GM13976 (cell line): ENCODE measurements at regions not wholly inside any gene's neighbourhood (a gene's known extent, or its start where the extent isn't known, plus 50 kb on each side); places are given as distances from the start of the nearest gene placed in this dataset.

Source experiments
- DNase-seq: peaks from one replicate; pipeline ENCODE4 v3.0.0; 2012; ENCODE audit warnings: low spot score
- in situ Hi-C: fragments of 300-500 bp; cut with MboI; formaldehyde crosslinking; loops from one replicate; pipeline ENCODE4 v1.12.0; 2022; ENCODE audit warnings: low sequenced_read_pairs, mixed read lengths, inconsistent platforms; ENCODE audit not compliant: unreplicated experiment
- TF ChIP-seq, protein P1 (sequence below): IDR thresholded peaks from 2 replicates; pipeline ENCODE4 v1.5.1; 2012; ENCODE audit warnings: borderline replicate concordance, mild to moderate bottlenecking; ENCODE audit not compliant: insufficient read depth; ENCODE audit errors: extremely low read depth, missing control alignments, control extremely low read depth

DNA sequence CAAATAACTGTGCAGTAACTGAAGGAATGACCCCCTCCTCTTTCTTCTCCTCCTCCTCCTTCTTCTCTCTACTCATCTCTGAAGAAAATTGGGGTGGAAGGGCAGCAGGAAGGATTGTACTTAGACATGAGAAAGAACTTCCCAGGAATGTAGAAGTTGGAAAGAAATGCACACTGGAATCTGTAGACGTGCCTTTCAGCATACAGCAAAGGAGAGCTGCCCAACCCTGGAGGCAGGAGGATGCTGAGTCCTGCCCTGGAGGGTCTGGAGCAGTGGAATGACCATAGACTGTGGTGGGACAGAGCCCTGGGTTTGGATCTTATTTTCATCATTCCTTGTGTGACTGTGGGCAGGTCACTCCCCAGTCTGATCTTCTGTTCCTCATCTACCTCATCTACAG, 80.1 kb downstream of the PJA1 start:
- TF ChIP-seq, protein P1, sequence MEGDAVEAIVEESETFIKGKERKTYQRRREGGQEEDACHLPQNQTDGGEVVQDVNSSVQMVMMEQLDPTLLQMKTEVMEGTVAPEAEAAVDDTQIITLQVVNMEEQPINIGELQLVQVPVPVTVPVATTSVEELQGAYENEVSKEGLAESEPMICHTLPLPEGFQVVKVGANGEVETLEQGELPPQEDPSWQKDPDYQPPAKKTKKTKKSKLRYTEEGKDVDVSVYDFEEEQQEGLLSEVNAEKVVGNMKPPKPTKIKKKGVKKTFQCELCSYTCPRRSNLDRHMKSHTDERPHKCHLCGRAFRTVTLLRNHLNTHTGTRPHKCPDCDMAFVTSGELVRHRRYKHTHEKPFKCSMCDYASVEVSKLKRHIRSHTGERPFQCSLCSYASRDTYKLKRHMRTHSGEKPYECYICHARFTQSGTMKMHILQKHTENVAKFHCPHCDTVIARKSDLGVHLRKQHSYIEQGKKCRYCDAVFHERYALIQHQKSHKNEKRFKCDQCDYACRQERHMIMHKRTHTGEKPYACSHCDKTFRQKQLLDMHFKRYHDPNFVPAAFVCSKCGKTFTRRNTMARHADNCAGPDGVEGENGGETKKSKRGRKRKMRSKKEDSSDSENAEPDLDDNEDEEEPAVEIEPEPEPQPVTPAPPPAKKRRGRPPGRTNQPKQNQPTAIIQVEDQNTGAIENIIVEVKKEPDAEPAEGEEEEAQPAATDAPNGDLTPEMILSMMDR: no peak
- in situ Hi-C loops: no loop called here

DNA sequence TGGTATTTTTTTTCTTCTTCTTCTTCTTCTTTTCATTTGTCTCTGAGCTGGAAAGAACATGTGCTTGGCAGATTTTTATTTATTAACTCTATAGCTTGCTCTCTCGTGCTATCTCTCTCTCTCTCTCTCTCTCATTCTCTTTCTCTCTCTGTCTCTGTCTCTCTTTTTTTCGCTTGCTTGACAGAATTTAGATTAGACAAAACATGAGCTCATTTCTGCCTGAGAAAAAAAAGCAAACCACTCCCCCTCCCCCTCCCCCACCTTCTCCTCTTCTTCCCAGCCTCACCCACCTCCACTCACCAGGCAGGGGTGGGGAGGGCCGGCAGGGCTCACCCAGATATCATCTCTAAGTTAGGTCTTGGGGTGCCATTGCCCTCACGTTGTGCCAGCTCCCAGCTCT, 81.5 kb downstream of the PJA1 start:
- TF ChIP-seq, protein P1: no peak
- in situ Hi-C loops: no loop called here
- DNase-seq: no peak

More for the DNA sequence above, 80.1 kb downstream of the PJA1 start:
- DNase-seq: no peak

DNA sequence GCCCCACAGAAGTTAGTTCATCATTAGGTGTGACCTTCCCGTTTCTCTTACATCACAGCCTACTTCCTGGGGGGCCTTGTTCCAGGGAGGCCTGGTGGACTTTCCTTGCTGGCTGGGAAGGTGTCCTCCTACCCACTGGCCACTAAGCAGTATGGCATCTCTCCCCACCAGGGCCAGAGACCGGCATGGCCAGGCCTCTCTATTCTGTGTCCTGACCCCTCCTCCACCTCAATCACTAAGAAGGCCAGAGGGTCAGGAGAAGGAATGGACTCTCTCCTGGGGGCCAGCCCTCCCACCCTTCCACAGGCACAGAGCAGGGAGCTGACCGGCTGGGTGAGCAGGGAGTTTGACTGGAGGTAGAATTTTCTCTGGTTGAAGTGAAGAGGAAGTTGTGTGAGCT, 81.9 kb downstream of the PJA1 start:
- in situ Hi-C loops: no loop called here
- TF ChIP-seq, protein P1: no peak
- DNase-seq: no peak

DNA sequence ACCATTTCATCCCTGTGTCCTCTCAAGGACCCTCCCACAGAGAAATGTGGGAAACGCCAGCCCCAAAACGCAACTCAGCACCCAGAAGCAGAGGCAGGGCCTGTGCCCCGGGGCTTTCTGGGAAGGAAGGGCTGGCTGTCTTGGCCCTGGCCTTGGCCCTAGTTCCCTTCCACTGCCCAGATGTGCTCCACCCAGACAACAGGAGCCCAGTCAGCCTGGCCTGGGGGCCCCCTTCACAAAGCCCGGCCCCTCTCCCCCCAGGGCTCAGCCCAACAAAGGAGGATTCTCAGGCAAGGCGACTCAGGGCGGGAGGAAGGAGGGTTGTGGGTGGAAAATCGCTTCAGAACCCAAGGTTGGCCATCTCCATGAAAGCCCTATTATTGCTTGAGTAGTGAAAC, 82.5 kb downstream of the PJA1 start:
- DNase-seq: no peak
- in situ Hi-C loops: no loop called here
- TF ChIP-seq, protein P1: no peak

DNA sequence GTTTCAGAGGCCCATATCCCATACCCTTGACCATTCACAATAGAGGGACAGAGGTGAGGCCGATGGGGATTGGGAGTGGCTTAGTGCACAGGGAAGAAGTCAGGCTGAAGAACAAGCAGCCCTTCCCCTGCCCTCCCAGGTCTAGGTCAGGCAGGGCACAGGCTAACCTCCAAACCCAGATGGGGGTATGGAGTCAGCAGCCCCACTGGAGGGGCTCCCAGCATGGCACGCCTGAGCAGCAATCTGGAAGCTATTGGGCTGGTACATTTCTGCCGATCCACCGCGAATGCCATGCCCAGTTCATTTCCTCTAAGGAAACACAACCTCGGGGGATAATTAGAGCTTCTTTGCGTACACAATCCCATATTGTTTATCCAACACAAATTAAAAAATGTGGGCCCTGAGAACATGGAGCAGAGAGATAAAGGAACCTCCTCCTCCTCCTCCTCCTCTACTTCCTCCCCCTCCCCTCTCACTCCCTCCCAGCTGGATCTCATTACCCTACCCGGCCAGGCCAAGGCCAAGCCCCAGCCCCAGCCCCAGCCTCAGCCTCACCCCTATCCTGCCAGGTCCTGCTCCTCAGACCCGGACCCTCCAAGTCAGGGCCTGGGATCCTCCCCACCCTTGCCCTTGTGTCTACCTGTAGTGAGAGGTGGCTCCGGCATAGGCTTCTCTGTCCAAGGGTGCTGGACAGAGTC, 83.0 kb downstream of the PJA1 start:
- DNase-seq: no peak
- in situ Hi-C loops: no loop called here
- TF ChIP-seq, protein P1: no peak

DNA sequence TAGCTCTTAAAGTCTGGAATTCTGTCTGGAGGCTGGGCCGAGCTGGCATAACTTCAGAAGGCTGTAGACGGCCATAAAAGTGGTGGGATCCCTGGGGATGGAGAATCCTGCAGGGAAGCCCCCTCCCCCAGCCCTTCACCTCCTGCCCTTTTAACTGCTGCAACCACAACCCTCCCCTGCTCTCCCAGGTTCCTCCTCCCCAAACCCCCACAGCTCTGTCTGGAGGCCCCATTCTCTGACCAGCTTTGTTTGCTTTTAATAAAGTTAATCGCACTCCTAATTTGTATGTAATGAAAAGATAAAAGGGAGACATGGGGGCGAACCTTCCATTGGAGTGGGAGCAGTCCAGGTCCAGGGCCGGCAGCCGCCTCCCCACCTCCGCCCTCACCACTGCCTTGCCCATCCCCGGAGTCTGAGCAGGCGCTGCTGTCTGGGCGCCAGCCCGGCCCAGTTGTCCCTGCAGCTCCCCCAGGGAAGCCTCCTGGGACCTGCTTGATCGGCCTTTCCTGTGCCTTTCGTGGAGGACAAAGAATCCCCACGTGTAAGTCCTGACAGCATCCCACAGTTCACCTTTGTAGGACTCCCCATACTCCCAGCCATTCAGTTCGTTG, 84.3 kb downstream of the PJA1 start:
- in situ Hi-C loops: no loop called here
- no peak for DNase-seq
- TF ChIP-seq, protein P1: no peak

DNA sequence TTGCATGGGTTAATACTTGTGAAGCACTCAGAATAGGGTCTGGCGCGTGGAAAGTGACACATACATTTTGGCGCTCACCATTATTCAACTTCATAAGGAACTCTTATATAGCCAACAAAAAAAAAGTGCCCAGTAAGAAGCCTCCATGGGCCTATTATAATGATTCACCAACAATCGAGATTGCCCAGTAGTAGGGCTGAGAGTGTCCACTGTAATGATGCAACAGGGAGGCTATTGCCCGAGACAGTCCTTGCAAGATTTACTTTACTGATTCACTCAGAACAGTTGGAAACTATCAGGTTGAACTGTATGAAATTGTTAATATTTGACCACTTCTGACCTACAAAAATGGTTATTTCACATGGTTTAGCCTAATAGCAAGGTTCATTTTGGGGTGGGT, 86.0 kb downstream of the PJA1 start:
- TF ChIP-seq, protein P1: no peak
- in situ Hi-C loops: no loop called here
- no peak for DNase-seq
